ENCODE measurements at regions not wholly inside any gene's neighbourhood (a gene's known extent, or its start where the extent isn't known, plus 50 kb on each side); places are given as distances from the start of the nearest gene placed in this dataset.

DNA sequence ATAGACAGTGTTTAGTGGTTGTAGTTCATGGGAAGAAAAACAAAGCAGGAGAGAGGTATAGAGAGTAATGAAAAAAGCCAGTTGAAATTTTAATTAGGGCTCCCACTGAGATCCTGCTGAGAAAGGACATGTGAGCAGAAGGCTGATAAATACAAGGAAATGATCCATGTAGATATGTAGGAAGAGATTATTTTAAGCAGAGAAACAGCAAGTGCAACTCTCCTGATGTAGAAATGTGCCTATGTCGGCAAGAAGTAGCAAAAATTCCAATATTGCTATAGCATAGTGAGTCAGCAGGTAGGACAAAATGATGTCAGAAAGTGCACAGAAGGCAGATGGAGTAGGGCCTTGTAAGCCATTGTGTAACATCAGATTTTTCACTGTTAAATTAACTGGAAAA lies 1027.3 kb downstream of the PCDH18 start:
- Histone ChIP-seq H3K56ac (ENCODE audit: extremely low read depth, insufficient read depth, low read length) (no peak overlapping the region), H3K14ac (replicated peaks; ENCODE audit: low read depth, low read length) (no peak overlapping the region), H2AK9ac (replicated peaks; ENCODE audit: low read depth, low read length, poor library complexity) (no peak overlapping the region), H3K36me3 (ENCODE audit: control insufficient read depth, insufficient read depth, low read length) (no peaks in the 10 kb centered on the region), H2BK20ac (ENCODE audit: low read depth, low read length) (no peak overlapping the region), H3K79me1 (ENCODE audit: low read depth in 1 of 2, low read length in 2 of 2) (no peaks in the 10 kb centered on the region), H3K23ac (ENCODE audit: low read depth, low read length) (no peak overlapping the region), H3K27ac (ENCODE audit: insufficient read depth, low read length) (no peak overlapping the region), H3K4me3 (ENCODE audit: insufficient read depth, low read depth, low read length) (no peak overlapping the region), H2AK5ac (ENCODE audit: low read depth, low read length) (no peak overlapping the region), H4K91ac (ENCODE audit: insufficient read depth, low read depth, low read length) (no peak overlapping the region), H3K4me2 (ENCODE audit: low read depth, low read length) (no peak overlapping the region), H4K5ac (ENCODE audit: low read depth, low read length) (no peak overlapping the region), H3K9ac (ENCODE audit: low read depth, low read length) (no peak overlapping the region), H2BK120ac (ENCODE audit: low read depth, low read length) (no peak overlapping the region), H3K27me3 (ENCODE audit: control insufficient read depth, insufficient read depth, low read length) (no peaks in the 10 kb centered on the region), H3K4me1 (ENCODE audit: control insufficient read depth, insufficient read depth, low read length) (no peaks in the 10 kb centered on the region), H2AFZ (replicated peaks; ENCODE audit: low read length, poor library complexity) (no peak overlapping the region), H3K18ac (ENCODE audit: low read depth, low read length) (no peak overlapping the region), H4K20me1 (ENCODE audit: insufficient read depth, low read length) (no peaks in the 10 kb centered on the region), H3K9me1 (ENCODE audit: insufficient read depth, low read length) (no peaks in the 10 kb centered on the region), H2BK15ac (ENCODE audit: low read depth, low read length) (no peak overlapping the region), H3K4ac (ENCODE audit: low read depth, low read length) (no peak overlapping the region), H3K9me3 (ENCODE audit: control insufficient read depth, insufficient read depth, low read length) (no peaks in the 10 kb centered on the region), H2BK5ac (ENCODE audit: low read depth, low read length, poor library complexity, severe bottlenecking) (no peak overlapping the region), H4K8ac (ENCODE audit: low read depth in 2 of 2, low read length in 2 of 2) (no peak overlapping the region)
- in situ Hi-C loops (cut with MboI; ENCODE audit: low sequenced_read_pairs) (no loop called here), intact Hi-C loops (cut with micrococcal nuclease) (no loop called here), dilution Hi-C loops (cut with HindIII; ENCODE audit: low sequenced_read_pairs, unreplicated experiment) (no loop called here)
- POLR2A ChIA-PET (ENCODE audit: unreplicated experiment), result no interaction called here
- 43% methylated on average over 1 of the region's 1 CpG; no CpG with 5 or more reads in 1 of the 2 experiments for WGBS, 2 experiments (ENCODE audit: extremely low coverage in 2 of 2, insufficient read length in 1 of 2)
- TF ChIP-seq MAFK (IDR thresholded peaks at IDR 0.05; ENCODE audit: low read depth, low read length) (peak; percentile 35), MAZ (IDR thresholded peaks at IDR 0.05; ENCODE audit: borderline replicate concordance, low read depth, low read length) (no peak), CEBPB (IDR thresholded peaks at IDR 0.05; ENCODE audit: low read depth, low read length) (no peak)
- ATAC-seq (ENCODE audit: low read depth) (no peak), DNase-seq (no peak)
- CTCF ChIA-PET, result no interaction called here
- BruUV-seq (replicated peaks), result no TSS peak

Data from IMR-90 (cell line).